Osteocyte (in vitro differentiated cells): ENCODE measurements at regions not wholly inside any gene's neighbourhood (a gene's known extent, or its start where the extent isn't known, plus 50 kb on each side); places are given as distances from the start of the nearest gene placed in this dataset.

Experiments
- DNase-seq: peaks from one replicate; pipeline ENCODE4 v3.0.0; 2021; ENCODE audit warnings: mixed read lengths; ENCODE audit not compliant: unreplicated experiment; ENCODE audit errors: extremely low spot score
- H3K27ac Mint-ChIP-seq: one replicate; pipeline ENCODE4 v1.8.0; 2021; ENCODE audit warnings: mild to moderate bottlenecking, mixed read lengths; ENCODE audit not compliant: unreplicated experiment
- H3K27me3 Mint-ChIP-seq: one replicate; pipeline ENCODE4 v1.8.0; 2021; ENCODE audit warnings: mixed read lengths; ENCODE audit not compliant: unreplicated experiment
- H3K36me3 Mint-ChIP-seq: one replicate; pipeline ENCODE4 v1.8.0; 2021; ENCODE audit warnings: mixed read lengths; ENCODE audit not compliant: unreplicated experiment
- H3K4me1 Mint-ChIP-seq: one replicate; pipeline ENCODE4 v1.8.0; 2021; ENCODE audit warnings: mixed read lengths; ENCODE audit not compliant: unreplicated experiment
- H3K4me3 Mint-ChIP-seq: one replicate; pipeline ENCODE4 v1.8.0; 2021; ENCODE audit warnings: mild to moderate bottlenecking, moderate library complexity, mixed read lengths; ENCODE audit not compliant: unreplicated experiment
- H3K9me3 Mint-ChIP-seq: one replicate; pipeline ENCODE4 v1.8.0; 2021; ENCODE audit warnings: mixed read lengths; ENCODE audit not compliant: unreplicated experiment
- TF ChIP-seq, protein P1 (sequence below): fragments of 200-600 bp; sonication (generic); IDR thresholded peaks from 2 replicates; pipeline ENCODE4 v1.5.0; 2021; ENCODE audit warnings: antibody characterized with exemption, mild to moderate bottlenecking, moderate library complexity

DNA sequence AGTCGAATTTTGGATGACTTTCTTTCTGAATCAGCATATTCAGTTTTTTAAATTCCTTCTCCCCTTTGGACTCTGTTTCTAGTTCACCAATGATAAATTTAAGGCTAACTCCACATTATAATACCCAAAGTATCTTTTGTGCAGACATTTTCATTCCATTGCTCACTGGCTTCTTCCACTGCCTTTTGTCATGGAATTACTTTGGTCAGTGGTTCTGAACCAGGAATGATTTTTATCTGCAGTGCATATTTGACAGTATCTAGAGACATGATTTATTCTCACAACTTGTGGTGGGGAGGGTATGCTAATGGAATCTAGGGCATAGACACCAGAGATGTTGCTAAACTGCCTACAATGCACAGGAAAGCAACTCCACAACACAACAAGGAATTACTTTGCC is 234.4 kb upstream of the PRKD1 start:
- no peaks in the 10 kb centered on the region for H3K4me1 Mint-ChIP-seq

DNA sequence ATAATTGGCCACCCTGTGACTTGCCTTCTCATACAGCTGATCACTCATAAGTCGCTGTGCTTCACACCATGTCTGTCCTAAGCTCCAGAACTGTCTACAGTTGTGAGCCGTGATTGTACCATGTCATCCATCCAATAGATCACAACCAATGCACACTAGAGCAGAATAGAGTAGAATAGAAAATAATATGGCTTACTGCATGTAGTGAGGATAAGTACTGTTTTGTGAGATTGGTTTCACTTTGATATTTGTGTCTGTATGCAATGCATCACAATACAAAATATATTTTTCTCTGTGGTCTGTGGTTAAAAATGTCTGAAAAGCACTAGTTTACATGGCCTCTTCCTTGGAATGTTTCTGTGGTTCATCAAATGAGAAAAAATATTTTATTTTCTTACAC is 237.6 kb upstream of the PRKD1 start:
- Mint-ChIP-seq H3K4me1 (no peaks in the 10 kb centered on the region), H3K27ac (no peak overlapping the region), H3K4me3 (no peak overlapping the region), H3K36me3 (no peaks in the 10 kb centered on the region), H3K9me3 (peaks cover 7% of the 10 kb centered on the region), H3K27me3 (no peaks in the 10 kb centered on the region)
- no peak for DNase-seq
- TF ChIP-seq, protein P1, sequence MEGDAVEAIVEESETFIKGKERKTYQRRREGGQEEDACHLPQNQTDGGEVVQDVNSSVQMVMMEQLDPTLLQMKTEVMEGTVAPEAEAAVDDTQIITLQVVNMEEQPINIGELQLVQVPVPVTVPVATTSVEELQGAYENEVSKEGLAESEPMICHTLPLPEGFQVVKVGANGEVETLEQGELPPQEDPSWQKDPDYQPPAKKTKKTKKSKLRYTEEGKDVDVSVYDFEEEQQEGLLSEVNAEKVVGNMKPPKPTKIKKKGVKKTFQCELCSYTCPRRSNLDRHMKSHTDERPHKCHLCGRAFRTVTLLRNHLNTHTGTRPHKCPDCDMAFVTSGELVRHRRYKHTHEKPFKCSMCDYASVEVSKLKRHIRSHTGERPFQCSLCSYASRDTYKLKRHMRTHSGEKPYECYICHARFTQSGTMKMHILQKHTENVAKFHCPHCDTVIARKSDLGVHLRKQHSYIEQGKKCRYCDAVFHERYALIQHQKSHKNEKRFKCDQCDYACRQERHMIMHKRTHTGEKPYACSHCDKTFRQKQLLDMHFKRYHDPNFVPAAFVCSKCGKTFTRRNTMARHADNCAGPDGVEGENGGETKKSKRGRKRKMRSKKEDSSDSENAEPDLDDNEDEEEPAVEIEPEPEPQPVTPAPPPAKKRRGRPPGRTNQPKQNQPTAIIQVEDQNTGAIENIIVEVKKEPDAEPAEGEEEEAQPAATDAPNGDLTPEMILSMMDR: no peak

More for the DNA sequence above, 234.4 kb upstream of the PRKD1 start:
- no peaks in the 10 kb centered on the region for H3K27me3 Mint-ChIP-seq
- no peak overlapping the region for H3K27ac Mint-ChIP-seq
- DNase-seq: no peak
- H3K36me3 Mint-ChIP-seq: no peaks in the 10 kb centered on the region
- TF ChIP-seq, protein P1: no peak
- H3K9me3 Mint-ChIP-seq: no peaks in the 10 kb centered on the region
- no peak overlapping the region for H3K4me3 Mint-ChIP-seq

DNA sequence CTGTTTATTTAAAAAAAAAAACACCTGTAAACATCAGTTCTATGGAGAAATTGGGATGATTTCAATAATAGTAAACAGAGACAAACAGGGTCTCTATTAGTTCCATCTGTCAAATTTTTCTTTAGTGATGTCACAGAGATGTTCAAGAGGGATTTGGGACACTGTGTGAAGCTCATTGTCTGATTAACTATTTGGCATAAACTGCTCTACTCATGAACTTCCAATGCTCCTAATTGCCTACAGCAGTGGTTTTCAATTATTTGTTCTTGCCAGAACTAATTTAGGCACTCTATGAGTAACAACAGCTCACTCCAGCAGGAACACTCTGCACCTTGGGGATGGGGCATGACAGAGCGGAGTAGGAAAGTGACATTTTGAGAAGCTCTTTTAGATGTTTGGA is 250.1 kb upstream of the PRKD1 start:
- TF ChIP-seq, protein P1: no peak
- no peaks in the 10 kb centered on the region for H3K36me3 Mint-ChIP-seq
- no peak overlapping the region for H3K27ac Mint-ChIP-seq
- no peak overlapping the region for H3K4me3 Mint-ChIP-seq
- H3K27me3 Mint-ChIP-seq: no peaks in the 10 kb centered on the region
- H3K4me1 Mint-ChIP-seq: no peaks in the 10 kb centered on the region
- DNase-seq: no peak
- no peaks in the 10 kb centered on the region for H3K9me3 Mint-ChIP-seq

DNA sequence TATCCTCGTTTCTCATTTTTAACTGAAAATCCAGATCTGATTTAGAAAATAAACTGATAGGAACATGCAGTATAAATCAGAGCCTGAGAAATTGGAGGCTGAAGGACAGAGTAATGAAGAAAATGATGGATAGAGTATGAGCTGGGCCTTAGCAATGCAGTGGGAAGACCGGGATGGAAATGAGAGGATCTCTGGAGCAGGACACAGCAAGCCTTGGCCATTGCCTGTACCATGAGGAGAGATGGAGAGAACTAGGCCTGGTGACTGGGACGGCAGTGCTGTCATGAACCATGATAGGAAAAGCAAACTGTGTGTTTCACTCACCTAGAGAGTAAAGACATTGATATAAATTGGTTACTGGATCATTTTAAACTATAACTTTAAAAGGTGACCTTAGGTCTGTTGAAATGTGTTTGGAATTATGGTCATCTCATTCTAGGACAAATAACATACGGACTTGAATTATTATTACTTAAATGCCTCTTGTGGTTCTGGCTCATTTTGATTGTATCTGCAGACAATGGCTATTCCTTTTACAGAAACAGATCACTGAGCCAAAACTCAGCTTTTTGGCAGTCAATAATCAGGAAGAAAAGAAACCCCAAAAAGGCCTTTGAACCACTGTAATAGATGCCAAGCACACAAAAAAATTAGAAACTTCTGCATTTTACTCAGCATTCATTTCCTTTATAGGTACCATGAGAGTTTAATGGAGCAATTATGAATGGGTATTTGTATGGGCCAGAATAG is 251.9 kb upstream of the PRKD1 start:
- Mint-ChIP-seq H3K4me1 (no peaks in the 10 kb centered on the region), H3K36me3 (no peaks in the 10 kb centered on the region), H3K9me3 (no peaks in the 10 kb centered on the region), H3K27ac (no peak overlapping the region), H3K27me3 (no peaks in the 10 kb centered on the region), H3K4me3 (no peak overlapping the region)
- DNase-seq: no peak
- TF ChIP-seq, protein P1: no peak

DNA sequence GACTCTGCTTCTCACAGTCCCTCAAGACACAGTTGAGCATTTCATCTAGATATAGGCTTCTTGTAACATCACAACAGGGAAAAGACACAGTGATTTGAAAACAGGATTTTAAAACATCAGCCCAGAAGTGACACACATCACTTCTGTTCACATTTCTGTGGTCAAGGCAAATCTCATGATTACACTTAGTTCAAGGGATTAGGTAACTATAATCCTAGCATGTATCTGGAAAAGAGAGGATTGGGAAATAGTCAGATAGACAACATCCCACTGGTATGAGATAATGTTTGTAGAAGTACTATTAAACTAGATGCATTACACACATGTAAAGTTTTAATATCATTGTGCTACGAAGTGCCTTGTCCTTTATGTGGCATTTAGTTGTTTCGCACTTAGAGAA is 252.6 kb upstream of the PRKD1 start:
- Mint-ChIP-seq H3K27me3 (no peaks in the 10 kb centered on the region), H3K4me3 (no peak overlapping the region), H3K36me3 (no peaks in the 10 kb centered on the region), H3K9me3 (no peaks in the 10 kb centered on the region), H3K27ac (no peak overlapping the region), H3K4me1 (no peaks in the 10 kb centered on the region)
- TF ChIP-seq, protein P1: no peak
- DNase-seq: no peak
